HG02642 (cell line): ENCODE measurements at regions not wholly inside any gene's neighbourhood (a gene's known extent, or its start where the extent isn't known, plus 50 kb on each side); places are given as distances from the start of the nearest gene placed in this dataset.

Source experiments
- ATAC-seq: cut with Tn5 transposase; IDR thresholded peaks from one replicate; pipeline ENCODE4 v1.9.1; 2021; ENCODE audit warnings: mild to moderate bottlenecking; ENCODE audit not compliant: unreplicated experiment, poor library complexity

DNA sequence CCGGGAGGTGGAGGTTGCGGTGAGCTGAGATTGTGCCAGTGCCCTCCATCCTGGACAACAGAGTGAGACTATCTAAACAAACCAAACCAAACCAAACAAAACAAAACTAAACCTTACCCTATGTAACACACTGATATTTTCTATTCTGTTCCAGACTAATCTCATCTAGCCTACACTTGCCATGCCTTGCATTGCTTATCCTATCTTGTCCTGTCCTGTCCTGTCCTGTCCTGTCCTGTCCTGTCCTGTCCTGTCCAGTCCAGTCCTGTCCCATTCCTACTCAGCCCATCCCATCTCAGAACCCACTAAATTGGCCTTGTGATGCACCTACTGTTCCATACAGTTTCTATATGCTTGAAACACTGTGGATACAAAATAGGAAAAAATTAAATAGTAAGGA lies 64.7 kb upstream of the HDAC9 start:
- ATAC-seq, result no peak

DNA sequence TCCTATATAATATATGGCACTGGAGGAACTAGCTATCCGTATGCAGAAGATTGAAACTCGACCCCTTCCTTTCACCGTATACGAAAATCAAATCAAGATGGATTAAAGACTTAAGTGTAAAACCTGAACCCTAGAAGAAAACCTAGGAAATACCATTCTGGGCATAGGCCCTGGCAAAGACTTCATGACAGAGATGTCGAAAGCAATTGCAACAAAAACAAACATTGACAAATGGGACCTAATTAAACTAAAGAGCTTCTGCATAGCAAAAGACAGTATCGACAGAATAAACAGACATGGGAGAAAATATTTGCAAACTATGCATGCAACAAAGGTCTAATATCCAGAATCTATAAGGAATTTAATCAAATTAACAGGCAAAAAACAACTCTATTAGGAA lies 61.4 kb upstream of the HDAC9 start:
- ATAC-seq, result no peak

GRCh38 chr7:18437101-18437500 lies 58.4 kb upstream of the HDAC9 start:
- ATAC-seq, result no peak

GRCh38 chr7:18440934-18441333 lies 54.6 kb upstream of the HDAC9 start:
- ATAC-seq, result no peak

DNA sequence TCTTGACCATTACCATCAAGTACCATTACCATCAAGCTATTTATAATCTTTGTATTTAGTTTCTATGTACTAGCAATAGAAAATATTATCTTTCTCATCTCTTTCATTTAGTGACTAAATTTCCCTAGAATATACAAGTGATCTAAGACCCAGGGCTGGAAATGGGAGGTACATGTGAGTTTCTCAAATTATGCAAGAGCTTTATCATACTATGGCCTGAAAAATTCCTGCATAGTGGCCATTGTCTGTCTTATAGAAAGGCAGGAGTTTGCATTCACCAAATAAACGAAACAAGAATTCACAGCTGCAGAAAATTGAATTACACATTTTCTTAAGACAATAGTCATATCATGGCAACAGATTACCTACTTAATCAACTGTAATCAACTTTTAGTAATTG lies 50.7 kb upstream of the HDAC9 start:
- no peak for ATAC-seq

- ATAC-seq, result no peak
These were observed 50.1 kb upstream of the HDAC9 start for GRCh38 chr7:18445483-18445882.
